Fibroblast of the conjunctiva (primary cell): ENCODE measurements at regions not wholly inside any gene's neighbourhood (a gene's known extent, or its start where the extent isn't known, plus 50 kb on each side); places are given as distances from the start of the nearest gene placed in this dataset.
"Not testable (repeated sequence)": the region's sequence is repeated elsewhere in the genome, so short reads cannot be mapped to it uniquely, and the experiment has no call there.

Experiments used
- DNase-seq: peaks from one replicate; pipeline ENCODE4 v3.0.0-alpha.2; 2010; ENCODE audit warnings: low read depth

DNA sequence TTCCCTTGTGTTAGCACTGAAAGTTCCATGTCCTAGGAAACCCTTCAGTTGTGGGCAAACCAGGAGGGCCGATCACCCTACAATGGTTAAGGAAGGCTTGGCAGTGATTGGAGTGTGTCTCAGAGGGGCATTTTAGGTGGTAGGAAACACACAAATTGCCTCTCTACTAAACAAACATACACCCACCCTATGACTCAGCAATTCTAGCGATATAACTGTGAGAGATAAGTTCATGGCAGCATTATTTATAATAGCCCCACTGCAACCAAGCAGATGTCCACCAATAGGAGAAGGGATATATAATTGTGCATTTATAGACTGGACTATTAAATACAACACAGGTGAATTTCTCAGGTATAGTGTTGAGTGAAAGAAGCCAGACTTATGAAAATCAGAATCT is 543.1 kb downstream of the UQCRFS1 start:
- no peak for DNase-seq

DNA sequence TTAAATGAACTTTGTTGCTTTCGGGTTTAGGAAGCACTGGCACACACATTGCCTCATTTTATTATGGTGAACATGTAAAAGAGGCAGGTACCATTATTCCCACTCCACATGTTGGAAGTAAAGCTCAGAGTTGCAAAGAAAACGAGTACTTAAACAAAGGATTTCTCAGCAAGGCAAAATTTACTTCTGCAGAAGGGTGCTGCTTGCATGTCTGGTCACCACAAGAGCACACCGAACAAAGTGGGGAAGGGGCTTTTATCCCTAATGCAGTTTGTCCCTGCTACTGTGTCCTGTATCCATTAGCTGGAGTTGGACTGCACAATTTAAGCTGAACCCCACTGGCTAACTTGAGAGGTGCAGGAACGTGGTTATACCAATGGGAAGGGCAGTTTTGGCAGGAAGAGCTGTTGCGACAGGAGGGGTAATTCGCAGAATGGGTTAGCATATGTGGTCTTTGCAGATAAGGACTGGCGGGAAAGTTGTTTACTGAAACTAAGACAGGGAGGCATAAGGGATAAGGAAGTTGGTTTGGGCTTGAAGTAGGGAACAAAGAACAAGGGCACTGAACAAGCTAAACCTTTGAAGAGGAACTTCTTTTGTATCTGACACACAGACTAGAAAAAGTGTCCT is 545.5 kb downstream of the UQCRFS1 start:
- no peak for DNase-seq

DNA sequence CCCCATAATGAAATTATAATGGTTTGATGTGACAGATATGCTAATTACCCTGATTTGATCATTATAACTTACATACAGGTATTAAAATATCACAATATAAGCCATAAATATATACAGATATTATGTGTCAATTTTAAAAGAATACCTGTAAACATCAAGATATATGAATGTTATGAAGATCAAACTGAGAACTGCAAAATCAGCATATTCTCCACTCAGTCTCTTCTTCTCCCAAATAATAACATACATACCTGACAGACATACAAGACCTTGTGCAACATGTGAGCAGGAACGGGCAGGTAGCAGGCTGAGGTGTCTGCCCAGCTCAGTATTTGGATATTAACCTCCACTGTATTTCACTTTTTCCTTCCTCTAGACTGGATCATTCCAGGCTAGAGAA is 547.2 kb downstream of the UQCRFS1 start:
- no peak for DNase-seq

DNA sequence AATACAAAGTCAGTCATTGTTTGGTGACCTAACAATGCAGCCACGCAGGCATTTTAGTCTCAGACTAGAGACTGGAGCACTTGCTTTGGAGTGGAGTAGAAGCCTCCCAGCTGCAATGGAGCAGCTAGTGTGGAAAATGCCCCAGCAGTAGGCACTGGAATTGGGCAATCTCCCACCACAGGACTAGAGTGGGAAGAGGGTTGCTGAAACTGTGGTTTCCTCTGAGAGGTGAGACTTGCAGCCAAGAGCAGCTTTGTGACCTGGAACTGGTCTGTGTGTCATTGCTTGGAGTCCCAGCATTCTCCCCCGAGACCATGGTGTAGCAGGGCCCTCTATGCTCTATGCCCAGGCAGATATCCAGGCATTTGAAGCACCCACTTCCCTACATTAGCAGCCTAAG is 556.3 kb downstream of the UQCRFS1 start:
- no peak for DNase-seq

DNA sequence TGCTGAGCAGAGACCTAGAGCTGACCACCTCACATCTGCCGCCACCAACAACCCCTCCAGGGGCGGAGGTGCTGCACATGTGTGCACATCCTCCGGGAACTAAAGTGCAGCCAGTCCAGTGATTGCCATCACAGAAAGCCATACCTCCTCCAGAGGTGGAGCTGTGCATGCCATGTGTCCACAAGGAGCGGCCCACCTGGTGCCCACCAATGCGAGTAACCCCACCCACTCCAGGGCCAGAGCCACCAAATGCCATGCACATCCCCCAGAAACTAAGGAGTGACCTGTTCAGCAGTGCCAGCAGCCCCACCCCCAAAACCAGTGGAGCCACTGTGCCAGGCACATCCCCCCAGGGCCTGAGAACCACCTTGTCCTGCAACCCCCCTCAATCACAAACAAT is 557.9 kb downstream of the UQCRFS1 start:
- DNase-seq, result no peak

DNA sequence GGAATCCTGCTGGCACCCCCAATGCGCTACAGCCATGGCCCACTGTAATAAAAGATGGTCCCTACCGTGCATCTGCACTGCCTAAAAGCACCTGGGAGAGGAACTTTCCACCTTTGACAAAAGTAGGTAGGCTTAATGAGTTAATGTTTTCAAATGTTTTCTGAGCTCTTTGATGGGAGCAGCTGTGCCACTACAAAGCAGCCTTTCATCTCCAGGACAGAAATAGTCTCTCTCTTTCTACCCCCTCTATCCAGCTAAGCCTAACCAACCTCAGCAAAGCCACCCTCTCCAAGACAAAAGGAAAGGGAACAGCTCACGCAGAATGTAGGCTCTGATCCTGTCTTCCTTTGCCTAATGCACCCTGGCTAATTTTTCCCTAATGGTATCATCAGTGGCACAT is 560.2 kb downstream of the UQCRFS1 start:
- no peak for DNase-seq

DNA sequence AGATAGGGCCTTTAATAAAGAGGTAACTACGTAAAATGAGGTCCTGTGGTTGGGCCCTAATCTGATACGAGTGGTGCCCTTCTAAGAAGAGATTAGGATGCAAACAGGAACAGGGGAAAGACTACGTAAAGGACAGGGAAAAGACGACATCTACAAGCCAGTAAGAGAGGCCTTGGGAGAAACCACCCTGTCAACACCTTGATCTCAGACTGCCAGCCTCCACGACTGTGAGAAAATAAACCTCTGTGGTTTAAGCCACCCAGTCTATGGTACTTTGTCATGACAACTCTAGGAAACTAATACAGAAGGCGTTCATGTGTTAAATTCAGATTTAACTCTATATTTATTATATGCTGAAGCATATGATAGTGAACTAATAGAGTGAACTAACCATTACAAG is 566.3 kb downstream of the UQCRFS1 start:
- no peak for DNase-seq

DNA sequence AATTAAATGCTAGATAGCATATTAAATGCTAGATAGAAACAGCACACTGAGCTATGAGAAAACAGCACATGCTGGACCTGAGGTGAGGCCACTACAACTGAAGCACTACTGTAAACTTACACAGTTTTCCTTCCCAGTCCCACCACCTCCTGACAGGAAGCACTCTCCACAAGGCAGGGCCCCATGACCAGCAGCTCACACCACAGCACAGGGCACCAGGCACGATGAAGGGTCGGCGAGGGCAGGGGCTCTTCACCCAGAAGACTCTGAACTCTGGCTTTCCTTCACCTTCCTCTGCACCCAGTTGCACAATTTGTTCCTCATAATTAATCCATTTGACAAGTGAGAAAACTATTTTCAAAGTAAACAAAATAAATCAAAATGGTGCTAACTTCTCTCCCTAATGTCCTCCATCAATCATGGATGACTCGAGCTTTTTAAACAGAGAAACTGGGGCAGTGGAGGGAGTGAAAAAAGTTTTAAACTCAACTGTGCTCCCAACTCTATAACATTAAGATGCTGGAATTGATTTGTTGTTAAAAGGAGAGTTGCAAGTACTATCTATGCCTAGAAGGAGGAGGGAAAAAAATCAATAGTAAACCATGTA is 568.7 kb downstream of the UQCRFS1 start:
- DNase-seq, result no peak

DNA sequence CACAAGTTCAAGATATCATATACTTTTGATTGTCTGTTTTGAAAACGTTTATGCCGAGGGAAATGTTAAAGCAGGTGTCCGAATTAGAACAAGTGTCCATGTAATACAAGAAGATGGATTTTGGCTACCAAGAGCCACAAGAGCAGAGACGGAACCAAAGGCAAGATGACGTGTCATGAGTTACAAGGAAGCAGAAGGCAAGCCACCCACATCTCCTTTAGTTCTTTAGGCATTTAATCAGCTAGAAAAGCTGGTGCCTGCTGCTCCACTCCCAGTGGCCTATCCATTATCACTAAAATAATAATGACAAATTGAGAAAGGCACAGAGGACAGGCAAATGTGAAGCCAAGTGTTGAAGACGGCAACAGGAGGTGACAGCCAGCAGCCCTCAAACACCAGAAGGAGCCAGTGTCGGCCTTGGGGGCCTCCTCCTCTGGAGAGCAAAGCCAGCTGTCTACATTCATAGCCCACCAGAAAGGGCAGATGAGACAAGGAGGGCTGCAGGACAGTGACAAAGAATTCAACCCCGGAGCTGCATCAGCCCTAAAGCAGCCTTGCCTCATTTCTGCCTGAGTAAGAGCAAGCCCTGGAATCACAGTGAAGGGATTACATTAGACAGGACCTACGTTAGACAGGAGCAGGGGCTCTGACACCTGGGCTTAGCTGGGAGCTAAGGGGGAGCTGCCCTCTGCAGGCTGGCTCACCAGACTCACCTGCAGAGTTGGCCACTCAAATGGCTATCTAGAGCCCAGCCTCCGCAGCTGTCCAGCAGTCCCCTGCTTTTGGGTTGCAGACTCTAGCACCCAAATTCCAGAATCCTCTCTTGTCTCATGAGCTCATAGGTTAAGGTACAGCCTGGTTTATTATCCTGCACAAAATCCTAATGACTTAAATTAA is 569.9 kb downstream of the UQCRFS1 start:
- DNase-seq, result no peak

DNA sequence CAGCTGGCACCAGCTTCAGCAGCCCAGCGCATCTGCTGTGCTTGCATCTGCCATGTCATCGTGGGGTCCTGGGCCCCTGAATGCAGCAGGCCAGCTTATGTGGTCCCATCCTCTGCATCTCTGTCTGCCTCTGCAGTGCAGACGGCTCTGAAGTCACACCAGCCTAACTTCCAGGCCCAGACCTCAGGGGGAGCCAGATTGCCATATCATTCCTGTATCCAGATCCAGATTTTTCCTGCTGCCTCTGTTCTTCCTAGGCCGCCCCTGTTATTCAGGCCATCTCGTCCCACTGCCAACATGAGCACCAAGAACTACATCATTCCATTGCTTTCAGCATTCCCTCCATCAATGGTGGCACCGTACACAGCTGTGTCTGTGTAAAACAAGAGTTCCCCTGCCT is 571.6 kb downstream of the UQCRFS1 start:
- no peak for DNase-seq

DNA sequence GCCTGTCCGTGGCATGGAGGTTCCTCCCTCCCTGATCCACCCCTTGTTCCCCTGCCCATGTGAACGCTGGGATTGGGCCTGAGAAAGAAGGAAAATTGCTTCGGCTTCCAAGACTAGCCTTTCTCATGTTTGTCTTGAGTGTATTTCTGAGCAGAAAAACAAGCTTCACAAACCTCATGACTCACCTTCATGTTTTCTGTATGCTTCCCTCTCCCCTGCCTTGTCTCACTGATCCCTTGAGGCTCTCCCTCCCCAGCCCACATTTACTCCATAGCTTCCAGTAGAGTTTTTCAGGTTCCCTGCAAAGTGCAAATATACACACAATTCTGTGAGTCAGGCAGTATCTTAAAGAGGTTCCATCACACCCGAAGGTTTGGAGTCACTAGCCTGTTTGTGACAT is 572.4 kb downstream of the UQCRFS1 start:
- no peak for DNase-seq

DNA sequence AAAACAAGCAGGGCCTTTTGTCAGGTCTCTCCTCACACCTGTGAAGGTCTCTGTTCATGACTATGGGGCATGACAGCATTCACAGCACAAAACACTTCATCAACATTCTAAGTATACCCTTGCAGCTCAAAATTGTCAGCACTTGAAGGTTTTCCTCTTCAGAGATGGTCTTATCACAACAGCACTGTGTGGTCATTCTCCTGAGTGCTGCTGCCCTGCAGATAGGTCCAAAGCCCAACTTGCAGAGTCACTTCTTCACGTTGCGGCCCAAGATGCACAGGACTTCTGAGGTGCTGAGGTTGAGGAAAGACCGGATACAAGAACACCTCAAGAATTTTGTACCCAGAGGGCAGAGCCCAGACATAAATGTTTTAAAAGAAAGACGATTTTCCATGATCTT is 574.5 kb downstream of the UQCRFS1 start:
- DNase-seq, result no peak

DNA sequence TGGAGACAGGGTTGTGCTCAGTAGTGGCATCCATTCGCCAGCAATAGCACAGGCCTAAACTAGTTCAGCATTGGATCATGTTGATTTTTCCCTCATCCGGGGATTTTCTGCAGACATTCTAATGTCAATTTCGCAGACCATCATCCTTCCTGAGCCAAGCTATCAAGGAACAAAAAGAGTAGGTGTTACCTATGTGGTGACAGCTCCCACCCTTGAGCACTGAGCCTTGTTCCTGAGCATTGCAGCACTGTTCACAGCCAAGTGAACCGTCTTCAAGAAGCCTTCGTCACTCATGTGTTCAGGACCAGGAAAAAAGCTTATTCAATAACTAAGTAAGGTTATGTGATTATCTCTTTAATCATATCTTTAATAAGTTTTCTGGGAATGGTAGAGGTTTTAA is 576.2 kb downstream of the UQCRFS1 start:
- DNase-seq, result no peak

DNA sequence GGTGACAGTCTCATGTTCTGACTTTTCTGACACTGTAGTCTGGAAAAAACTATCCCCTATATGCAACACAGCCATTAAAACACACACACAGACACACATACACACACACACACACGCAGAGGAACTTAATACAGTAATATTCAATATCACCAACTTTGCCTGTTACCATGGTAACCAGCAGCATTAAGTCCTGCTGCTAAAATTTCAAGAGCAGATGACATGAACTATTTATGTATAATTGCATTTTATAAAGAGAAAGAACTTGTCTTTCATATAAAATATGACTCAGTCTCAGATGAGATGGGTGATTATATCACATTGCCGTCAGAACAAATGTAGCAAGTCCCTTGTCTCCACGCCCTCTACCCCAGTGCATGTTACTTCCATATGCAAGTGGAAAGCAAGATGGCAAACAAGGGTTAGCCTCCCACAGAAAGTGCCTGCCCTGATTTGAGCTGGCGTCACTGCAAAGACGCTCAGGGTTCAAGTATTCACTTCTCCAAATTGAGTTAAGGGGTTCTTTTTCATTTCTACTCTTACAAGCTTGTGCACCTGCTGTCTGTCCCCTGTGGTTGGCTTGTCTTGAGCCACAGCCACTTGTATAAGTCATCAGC is 576.8 kb downstream of the UQCRFS1 start:
- no peak for DNase-seq

DNA sequence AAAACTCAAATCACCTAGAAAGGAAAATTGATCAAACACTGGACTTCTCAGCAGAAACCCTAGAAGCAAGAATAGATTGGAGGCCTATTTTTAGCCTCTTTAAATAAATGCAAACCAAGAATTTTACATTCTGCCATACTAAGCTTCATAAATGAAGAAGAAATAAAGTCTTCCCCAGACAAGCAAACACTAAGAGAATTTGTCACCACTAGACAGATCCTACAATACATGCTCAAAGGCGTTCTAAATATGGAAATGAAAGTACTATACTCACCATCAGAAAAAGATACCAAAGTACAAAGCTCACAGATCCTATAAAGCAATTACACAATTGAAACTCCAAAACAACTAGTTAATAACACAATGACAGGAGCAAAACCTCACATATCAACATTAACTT is 578.1 kb downstream of the UQCRFS1 start:
- no peak for DNase-seq

DNA sequence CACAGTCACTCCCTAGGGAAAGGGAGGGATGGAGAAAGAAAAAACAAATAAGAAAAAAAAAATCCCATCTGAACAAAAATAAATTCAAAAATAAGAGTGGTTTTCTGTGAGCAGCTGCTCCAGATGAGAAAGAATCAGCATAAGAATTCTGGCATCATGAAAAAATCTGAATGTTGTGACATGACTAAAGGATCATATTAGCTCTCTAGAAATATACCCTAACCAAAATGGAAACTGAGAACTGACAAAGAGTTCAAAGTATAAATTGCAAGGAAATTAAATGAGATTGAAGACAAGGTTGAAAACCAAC is 579.0 kb downstream of the UQCRFS1 start:
- DNase-seq, result no peak

DNA sequence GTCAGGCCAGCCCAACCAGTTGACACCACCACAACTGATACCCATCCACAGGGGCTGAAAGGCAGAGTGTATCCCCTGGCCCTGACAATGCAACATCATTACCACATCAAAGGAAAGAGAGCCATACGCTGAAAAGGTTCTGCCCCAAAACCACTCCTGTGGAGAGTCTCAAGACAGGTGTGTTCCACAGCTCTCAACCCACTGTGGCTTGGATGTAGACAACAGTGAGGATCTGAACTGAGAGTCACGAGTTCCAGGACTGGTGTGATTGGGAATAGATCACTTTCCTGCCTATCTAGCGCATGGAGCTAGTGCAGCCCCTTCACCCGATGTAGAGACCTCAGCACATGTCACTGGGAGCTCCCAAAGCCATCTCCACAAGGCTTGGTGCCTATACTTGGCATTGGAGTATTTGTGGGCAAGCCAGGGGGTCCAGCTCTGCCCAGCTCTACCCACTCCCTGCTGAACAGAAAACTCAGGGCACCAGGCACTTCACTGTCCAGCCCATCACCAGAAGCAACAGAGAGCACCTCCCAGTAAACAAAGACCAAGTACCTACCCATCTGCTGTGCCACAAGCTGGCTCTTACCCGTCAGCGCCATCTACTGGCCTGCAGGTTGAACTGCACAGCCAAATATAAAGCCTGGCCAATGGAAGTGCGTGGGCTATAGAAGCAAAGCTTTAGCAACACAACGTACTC is 579.5 kb downstream of the UQCRFS1 start:
- DNase-seq, result peak; percentile 24

DNA sequence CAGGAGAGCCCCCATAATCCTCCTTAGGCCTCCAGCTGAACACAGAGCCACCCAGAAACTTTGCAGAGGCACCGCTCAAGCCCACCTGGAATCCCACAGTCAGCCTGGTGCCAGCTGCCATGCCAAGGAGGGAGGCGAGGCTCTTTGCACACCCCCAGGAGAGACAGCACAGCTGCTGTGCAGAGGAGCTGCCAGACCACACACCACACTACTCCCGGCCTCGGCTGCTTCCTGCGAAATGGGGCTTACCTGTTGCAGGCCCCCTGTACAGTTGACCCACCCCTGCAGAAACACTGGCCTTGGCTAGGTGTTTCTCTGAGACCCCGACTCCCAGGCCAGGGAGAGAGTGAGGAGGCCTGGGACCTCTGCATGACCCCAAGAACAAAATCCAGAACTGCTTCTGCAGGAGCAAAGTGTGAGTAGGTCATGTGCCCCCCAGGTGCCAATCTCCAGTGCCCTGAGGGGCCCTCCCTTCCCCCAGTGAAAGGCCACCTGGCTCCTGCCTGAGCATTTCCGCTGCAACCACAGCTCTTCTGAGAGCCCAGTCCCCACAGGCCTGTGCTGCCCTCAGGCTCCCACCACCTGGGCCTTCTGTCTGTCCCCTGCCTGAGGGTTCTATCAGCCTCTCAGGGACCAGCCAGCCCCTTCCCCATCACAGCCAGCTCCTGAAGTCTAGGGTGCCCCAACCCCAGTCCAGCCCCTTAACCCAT is 580.4 kb downstream of the UQCRFS1 start:
- DNase-seq, result no peak

DNA sequence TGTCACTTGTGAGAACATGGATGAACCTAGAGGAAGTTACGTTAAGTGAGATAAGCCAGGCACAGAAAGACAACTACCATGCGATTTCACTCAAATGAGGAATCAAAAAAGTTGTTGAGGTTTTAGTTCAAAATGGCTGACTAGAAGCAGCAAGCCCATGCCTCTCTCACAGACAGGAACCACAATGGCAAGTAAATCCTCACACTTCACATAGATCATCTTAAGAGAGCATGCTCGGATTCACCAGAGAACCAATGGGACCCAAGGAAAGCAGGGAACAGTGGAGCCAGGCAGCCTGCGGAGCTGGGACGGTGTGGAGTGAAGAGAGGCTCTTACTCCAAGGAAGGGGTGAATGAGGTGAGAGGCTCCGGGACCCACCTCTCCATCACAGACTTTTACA is 581.0 kb downstream of the UQCRFS1 start:
- no peak for DNase-seq

DNA sequence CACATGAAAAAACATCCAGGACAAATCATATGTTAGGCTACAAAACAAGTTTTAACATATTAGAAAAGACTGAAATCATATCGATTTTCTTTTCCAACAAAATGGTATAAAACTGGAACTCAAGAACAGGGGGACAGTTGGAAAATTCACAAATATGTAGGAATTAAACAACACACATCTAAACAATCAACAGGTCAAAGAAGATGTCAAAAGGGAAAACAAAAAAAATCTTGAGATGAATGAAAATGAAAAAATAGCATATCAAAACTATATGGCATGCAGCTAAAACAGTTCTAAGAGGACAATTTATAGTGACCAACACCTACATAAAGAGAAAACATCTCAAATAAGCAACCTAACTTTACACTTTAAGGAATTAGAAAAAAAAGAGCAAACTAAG is 585.3 kb downstream of the UQCRFS1 start:
- DNase-seq, result no peak

DNA sequence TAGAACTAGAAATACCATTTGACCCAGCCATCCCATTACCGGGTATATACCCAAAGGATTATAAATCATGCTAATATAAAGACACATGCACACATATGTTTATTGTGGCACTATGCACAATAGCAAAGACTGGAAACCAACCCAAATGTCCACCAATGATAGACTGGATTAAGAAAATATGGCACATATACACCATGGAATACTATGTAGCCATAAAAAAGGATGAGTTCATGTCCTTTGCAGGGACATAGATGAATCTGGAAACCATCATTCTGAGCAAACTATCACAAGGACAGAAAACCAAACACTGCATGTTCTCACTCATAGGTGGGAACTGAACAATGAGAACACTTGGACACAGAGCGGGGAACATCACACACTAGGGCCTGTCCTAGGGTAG is 586.5 kb downstream of the UQCRFS1 start:
- DNase-seq, result not testable (repeated sequence)
